Femur (tissue), 1 donor: ENCODE measurements at regions not wholly inside any gene's neighbourhood (a gene's known extent, or its start where the extent isn't known, plus 50 kb on each side); places are given as distances from the start of the nearest gene placed in this dataset.
"Not testable (repeated sequence)": the region's sequence is repeated elsewhere in the genome, so short reads cannot be mapped to it uniquely, and the experiment has no call there.

Experiments
- DNase-seq: peaks from one replicate; pipeline ENCODE4 v3.0.0-alpha.2; 2017

GRCh38 chrX:35622601-35623000, 175.5 kb upstream of the MAGEB16 start:
- no peak for DNase-seq

GRCh38 chrX:35625714-35626113, 172.4 kb upstream of the MAGEB16 start:
- no peak for DNase-seq

GRCh38 chrX:35626124-35626523, 172.0 kb upstream of the MAGEB16 start:
- no peak for DNase-seq

- DNase-seq: not testable (repeated sequence)
Measured at GRCh38 chrX:35635971-35636370, 162.2 kb upstream of the MAGEB16 start.

- no peak for DNase-seq
Measured at GRCh38 chrX:35664833-35665232, 133.3 kb upstream of the MAGEB16 start.

- DNase-seq: no peak
Measured at GRCh38 chrX:35665311-35665710, 132.8 kb upstream of the MAGEB16 start.

GRCh38 chrX:35670889-35671288, 127.3 kb upstream of the MAGEB16 start:
- no peak for DNase-seq

GRCh38 chrX:35675151-35675550, 123.0 kb upstream of the MAGEB16 start:
- DNase-seq: no peak

GRCh38 chrX:35680940-35681346, 117.2 kb upstream of the MAGEB16 start:
- DNase-seq: no peak

- no peak for DNase-seq
Measured at GRCh38 chrX:35682476-35682875, 115.7 kb upstream of the MAGEB16 start.

- no peak for DNase-seq
Measured at GRCh38 chrX:35696760-35697234, 101.3 kb upstream of the MAGEB16 start.

- DNase-seq: no peak
Measured at GRCh38 chrX:35699642-35700041, 98.5 kb upstream of the MAGEB16 start.

GRCh38 chrX:35700121-35700520, 98.0 kb upstream of the MAGEB16 start:
- no peak for DNase-seq

GRCh38 chrX:35711281-35711680, 86.9 kb upstream of the MAGEB16 start:
- DNase-seq: no peak

- no peak for DNase-seq
Measured at GRCh38 chrX:35722128-35722527, 76.0 kb upstream of the MAGEB16 start.

GRCh38 chrX:35726176-35726575, 72.0 kb upstream of the MAGEB16 start:
- no peak for DNase-seq

- DNase-seq: no peak
Measured at GRCh38 chrX:35728481-35728880, 69.7 kb upstream of the MAGEB16 start.

GRCh38 chrX:35733879-35734278, 64.3 kb upstream of the MAGEB16 start:
- DNase-seq: no peak

- DNase-seq: no peak
Measured at GRCh38 chrX:35741142-35741541, 57.0 kb upstream of the MAGEB16 start.

- no peak for DNase-seq
Measured at GRCh38 chrX:35743331-35743730, 54.8 kb upstream of the MAGEB16 start.
